MCF 10A (cell line): ENCODE measurements at regions not wholly inside any gene's neighbourhood (a gene's known extent, or its start where the extent isn't known, plus 50 kb on each side); places are given as distances from the start of the nearest gene placed in this dataset.

Experiments used
- BruUV-seq: library from RNA; stranded (reverse); fragments of 400-500 nt; replicated peaks from 2 replicates; lab custom pipeline; 2021; lab: Mats Ljungman, UMichigan
- CTCF ChIA-PET: fragments of 300-600 bp; sonication (Branson Sonifier 250); formaldehyde crosslinking; extraction: SDS; loops from one replicate; lab custom pipeline; 2021; ENCODE audit warnings: antibody characterized with exemption, inconsistent platforms; lab: Yijun Ruan, JAX
- POLR2A ChIA-PET: fragments of 300-600, 350-650 bp; sonication (Branson Sonifier 250); formaldehyde crosslinking; extraction: SDS; loops from one replicate; lab custom pipeline; 2020; ENCODE audit warnings: antibody characterized with exemption, inconsistent platforms; lab: Yijun Ruan, JAX
- DNase-seq: peaks from one replicate; pipeline ENCODE4 v3.0.0-alpha.2; 2018; ENCODE audit not compliant: unreplicated experiment
- H3K27ac Mint-ChIP-seq: one replicate; pipeline ENCODE4 v1.8.0; 2022; ENCODE audit warnings: mild to moderate bottlenecking, low read depth, mixed read lengths; ENCODE audit not compliant: unreplicated experiment
- H3K27me3 Mint-ChIP-seq: one replicate; pipeline ENCODE4 v1.8.0; 2022; ENCODE audit warnings: mixed read lengths; ENCODE audit not compliant: insufficient read depth, unreplicated experiment
- H3K36me3 Mint-ChIP-seq: one replicate; pipeline ENCODE4 v1.8.0; 2022; ENCODE audit warnings: mild to moderate bottlenecking, moderate library complexity, mixed read lengths; ENCODE audit not compliant: insufficient read depth, unreplicated experiment
- H3K4me1 Mint-ChIP-seq: one replicate; pipeline ENCODE4 v1.8.0; 2022; ENCODE audit warnings: mixed read lengths; ENCODE audit not compliant: insufficient read depth, unreplicated experiment
- H3K4me3 Mint-ChIP-seq: one replicate; pipeline ENCODE4 v1.8.0; 2022; ENCODE audit warnings: mild to moderate bottlenecking, moderate library complexity, mixed read lengths; ENCODE audit not compliant: unreplicated experiment
- H3K9me3 Mint-ChIP-seq: one replicate; pipeline ENCODE4 v1.8.0; 2022; ENCODE audit warnings: mixed read lengths; ENCODE audit not compliant: unreplicated experiment
- CTCF ChIP-seq: fragments of 200-600 bp; IDR thresholded peaks from one replicate; pipeline ENCODE4 v1.8.0; 2022; ENCODE audit warnings: antibody characterized with exemption, mild to moderate bottlenecking; ENCODE audit not compliant: unreplicated experiment
- intact Hi-C: fragments of 100-400 bp; cut with micrococcal nuclease; formaldehyde crosslinking; loops from 2 replicates; pipeline ENCODE4 v1.14.1; 2022

- peaks cover 18% of the 10 kb centered on the region for H3K4me1 Mint-ChIP-seq
- no peak overlapping the region for H3K27ac Mint-ChIP-seq
These were observed 152.1 kb upstream of the EPHA3 start for GRCh38 chr3:88955274-88955673.

GRCh38 chr3:88957711-88958439, 149.5 kb upstream of the EPHA3 start:
- TF ChIP-seq CTCF = no peak
- POLR2A ChIA-PET = no interaction called here
- Mint-ChIP-seq H3K27ac (peak overlapping the region; percentile 14), H3K4me1 (peaks cover 14% of the 10 kb centered on the region), H3K9me3 (no peaks in the 10 kb centered on the region), H3K4me3 (no peak overlapping the region), H3K36me3 (no peaks in the 10 kb centered on the region), H3K27me3 (no peaks in the 10 kb centered on the region)
- no TSS peak for BruUV-seq
- peak; percentile 37 for DNase-seq
- CTCF ChIA-PET = interaction anchor here (0.6 to 0.7 kb wide), 2 partner anchors 18 to 743 kb away, joined by 3 read pairs; no protein-coding TSS in a partner anchor
- intact Hi-C loops = no loop called here

More at GRCh38 chr3:88955274-88955673, 152.1 kb upstream of the EPHA3 start:
- no peak for TF ChIP-seq CTCF
- no peak for DNase-seq
- H3K9me3 Mint-ChIP-seq = no peaks in the 10 kb centered on the region
- H3K36me3 Mint-ChIP-seq = no peaks in the 10 kb centered on the region
- ChIA-PET CTCF (no interaction called here), POLR2A (interaction anchor here (0.7 kb wide), 1 partner anchor 182 kb away, joined by 3 read pairs; no protein-coding TSS in a partner anchor)
- H3K4me3 Mint-ChIP-seq = no peak overlapping the region
- intact Hi-C loops = no loop called here
- no TSS peak for BruUV-seq
- H3K27me3 Mint-ChIP-seq = no peaks in the 10 kb centered on the region

GRCh38 chr3:88960019-88960418, 147.4 kb upstream of the EPHA3 start:
- H3K4me3 Mint-ChIP-seq = no peak overlapping the region
- CTCF ChIA-PET = interaction anchor here (0.6 kb wide), 1 partner anchor 214 kb away, joined by 3 read pairs; no protein-coding TSS in a partner anchor
- POLR2A ChIA-PET = interaction anchor here (0.9 kb wide), 1 partner anchor 9 kb away, joined by 3 read pairs; no protein-coding TSS in a partner anchor

More at GRCh38 chr3:88960019-88960418, 147.4 kb upstream of the EPHA3 start:
- Mint-ChIP-seq H3K27ac (no peak overlapping the region), H3K9me3 (no peaks in the 10 kb centered on the region), H3K27me3 (no peaks in the 10 kb centered on the region), H3K36me3 (no peaks in the 10 kb centered on the region), H3K4me1 (peaks cover 12% of the 10 kb centered on the region)
- DNase-seq = no peak
- TF ChIP-seq CTCF = no peak
- intact Hi-C loops = no loop called here
- no TSS peak for BruUV-seq
